ENCODE measurements at regions not wholly inside any gene's neighbourhood (a gene's known extent, or its start where the extent isn't known, plus 50 kb on each side); places are given as distances from the start of the nearest gene placed in this dataset.

- DNase-seq (ENCODE audit: low read depth), result no peak
Measured at GRCh38 chr15:88382482-88382983, 84.7 kb downstream of the MRPL46 start.

GRCh38 chr15:88378188-88378637 is 89.0 kb downstream of the MRPL46 start:
- no peak for DNase-seq (ENCODE audit: low read depth)

GRCh38 chr15:88377509-88377908 is 89.7 kb downstream of the MRPL46 start:
- DNase-seq (ENCODE audit: low read depth), result no peak

GRCh38 chr15:88376574-88377174 is 90.5 kb downstream of the MRPL46 start:
- DNase-seq (ENCODE audit: low read depth), result no peak

DNA sequence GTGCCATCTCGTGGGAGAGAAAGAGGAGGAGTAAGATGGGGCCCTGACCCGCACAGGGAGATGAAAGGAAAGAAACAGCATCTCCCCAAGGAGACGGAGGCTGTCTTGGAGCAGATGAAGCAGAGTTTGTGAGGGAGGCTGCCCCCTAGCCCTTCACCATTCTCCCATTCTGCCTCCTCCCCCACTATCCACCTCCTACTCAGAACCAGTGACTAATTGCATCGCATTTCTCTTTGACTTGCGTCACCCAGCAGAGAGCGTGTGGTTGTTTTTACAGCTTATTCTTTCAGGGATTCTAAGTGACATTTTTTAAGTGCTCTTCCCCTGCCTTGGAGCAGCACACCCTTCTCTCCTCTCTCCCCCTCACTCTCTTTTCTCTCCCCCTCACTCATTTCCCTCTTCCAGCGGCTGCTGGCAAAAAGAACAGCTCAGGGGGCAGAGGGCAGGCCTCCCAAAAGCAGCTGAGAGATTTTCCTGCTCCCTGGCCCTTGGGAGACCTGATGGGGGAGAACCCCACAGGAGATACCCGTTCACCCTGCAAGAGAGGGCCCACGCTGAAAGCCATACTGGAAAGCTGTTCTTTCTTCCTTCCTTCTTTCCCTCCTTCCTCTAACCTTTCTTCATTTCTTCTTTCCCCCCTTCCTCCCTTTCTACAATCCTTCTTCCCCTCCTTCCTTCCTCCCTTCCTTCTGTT is 91.8 kb downstream of the MRPL46 start:
- DNase-seq (ENCODE audit: low read depth), result no peak

DNA sequence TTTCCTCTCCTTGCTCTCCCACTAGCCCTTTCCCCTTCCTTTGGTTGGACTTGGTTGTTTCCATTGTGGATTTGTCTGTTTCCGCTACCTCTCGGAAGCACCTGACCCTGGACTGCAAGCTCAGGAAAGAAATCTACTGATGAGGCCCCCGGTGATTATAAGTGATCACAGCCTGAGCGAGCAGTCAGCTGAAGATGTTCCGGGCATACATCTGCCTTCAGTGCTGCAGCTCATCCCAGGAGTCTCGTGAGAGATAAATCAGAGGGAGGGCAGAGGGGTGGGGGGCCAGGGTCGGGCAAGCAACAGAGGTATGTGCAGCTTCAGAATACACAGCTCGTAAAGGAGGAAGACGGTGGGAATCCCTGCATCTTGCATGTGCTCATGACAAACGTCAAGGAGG is 102.1 kb downstream of the MRPL46 start:
- no peak for DNase-seq (ENCODE audit: low read depth)

DNA sequence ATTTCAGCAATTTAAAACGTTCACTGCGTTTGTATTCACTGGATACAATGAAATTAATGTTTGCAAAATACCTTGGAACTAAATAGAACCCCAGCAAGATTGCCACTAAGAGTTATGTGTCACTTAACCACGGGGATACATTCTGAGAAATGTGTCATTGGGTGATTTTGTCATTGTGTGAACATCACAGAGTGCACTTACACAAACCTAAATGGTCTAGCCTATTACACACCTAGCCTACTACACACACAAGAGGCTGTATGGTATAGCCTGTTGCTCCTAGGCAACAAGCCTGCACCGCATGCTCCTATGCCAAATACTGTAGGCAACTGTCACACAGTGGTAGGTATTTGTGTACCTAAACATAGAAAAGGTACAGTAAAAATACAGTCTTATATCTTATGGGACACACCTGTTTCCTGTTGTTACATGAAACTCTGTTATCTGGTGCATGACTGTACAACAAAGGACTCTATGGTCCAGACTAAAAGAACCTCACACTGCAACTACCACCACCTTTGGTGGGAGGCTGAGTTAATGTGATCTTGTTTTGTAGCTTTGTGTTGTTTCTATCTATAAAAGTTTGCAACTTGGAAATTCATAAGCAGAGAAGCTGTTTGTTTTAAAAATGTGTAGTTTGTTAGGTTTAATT is 92.2 kb upstream of the NTRK3 start:
- DNase-seq (ENCODE audit: low read depth), result no peak

- DNase-seq (ENCODE audit: low read depth), result no peak
Measured at GRCh38 chr15:88345962-88346361, 89.4 kb upstream of the NTRK3 start.

- DNase-seq (ENCODE audit: low read depth), result no peak
Measured at GRCh38 chr15:88344786-88345185, 88.2 kb upstream of the NTRK3 start.

DNA sequence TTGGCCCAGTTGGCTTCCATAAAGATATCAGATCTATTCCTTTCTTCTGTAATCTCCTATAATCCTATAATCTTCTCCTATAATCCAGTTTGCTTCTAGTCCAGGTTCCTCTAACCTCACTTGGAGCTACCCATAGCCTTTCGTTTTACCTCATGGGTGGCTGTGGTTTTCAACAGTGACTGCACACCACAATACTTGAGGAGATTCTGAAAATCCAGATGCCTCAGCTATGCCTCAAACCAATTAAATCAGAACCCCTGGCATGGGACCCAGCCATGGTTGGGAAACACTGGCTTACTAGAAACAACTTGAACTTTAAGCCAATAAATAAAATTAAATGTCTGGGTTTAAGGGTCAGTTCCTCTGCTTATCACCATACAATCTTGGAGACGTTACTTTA is 86.1 kb upstream of the NTRK3 start:
- DNase-seq (ENCODE audit: low read depth), result no peak

GRCh38 chr15:88341653-88342052 is 85.1 kb upstream of the NTRK3 start:
- no peak for DNase-seq (ENCODE audit: low read depth)

GRCh38 chr15:88341006-88341405 is 84.5 kb upstream of the NTRK3 start:
- no peak for DNase-seq (ENCODE audit: low read depth)

- DNase-seq (ENCODE audit: low read depth), result no peak
Measured at GRCh38 chr15:88337993-88338392, 81.5 kb upstream of the NTRK3 start.

- DNase-seq (ENCODE audit: low read depth), result no peak
Measured at GRCh38 chr15:88335074-88335473, 78.5 kb upstream of the NTRK3 start.

- DNase-seq (ENCODE audit: low read depth), result no peak
Measured at GRCh38 chr15:88334436-88334835, 77.9 kb upstream of the NTRK3 start.

- peak; percentile 7 for DNase-seq (ENCODE audit: low read depth)
Measured at GRCh38 chr15:88331291-88331690, 74.8 kb upstream of the NTRK3 start.

DNA sequence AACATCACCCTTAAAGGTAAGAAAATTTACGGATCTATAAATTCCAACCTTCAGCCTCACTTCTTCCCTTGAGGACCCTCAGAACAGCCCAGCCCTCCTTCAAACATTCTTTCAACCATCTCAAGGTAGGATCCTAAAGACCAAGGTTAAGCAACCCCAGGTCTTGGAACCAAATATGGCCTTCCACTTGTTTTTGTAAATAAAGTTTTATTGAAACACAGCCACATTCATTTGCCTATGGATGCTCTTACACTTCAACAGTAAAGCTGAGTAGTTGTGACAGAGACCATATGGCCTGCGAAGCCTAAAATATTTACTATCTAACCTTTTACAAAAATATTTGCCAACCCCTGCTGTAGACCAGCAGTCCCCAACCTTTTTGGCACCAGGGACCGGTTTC is 70.4 kb upstream of the NTRK3 start:
- no peak for DNase-seq (ENCODE audit: low read depth)

GRCh38 chr15:88324741-88325065 is 68.2 kb upstream of the NTRK3 start:
- no peak for DNase-seq (ENCODE audit: low read depth)

- no peak for DNase-seq (ENCODE audit: low read depth)
Measured at GRCh38 chr15:88323976-88324740, 67.6 kb upstream of the NTRK3 start.

DNA sequence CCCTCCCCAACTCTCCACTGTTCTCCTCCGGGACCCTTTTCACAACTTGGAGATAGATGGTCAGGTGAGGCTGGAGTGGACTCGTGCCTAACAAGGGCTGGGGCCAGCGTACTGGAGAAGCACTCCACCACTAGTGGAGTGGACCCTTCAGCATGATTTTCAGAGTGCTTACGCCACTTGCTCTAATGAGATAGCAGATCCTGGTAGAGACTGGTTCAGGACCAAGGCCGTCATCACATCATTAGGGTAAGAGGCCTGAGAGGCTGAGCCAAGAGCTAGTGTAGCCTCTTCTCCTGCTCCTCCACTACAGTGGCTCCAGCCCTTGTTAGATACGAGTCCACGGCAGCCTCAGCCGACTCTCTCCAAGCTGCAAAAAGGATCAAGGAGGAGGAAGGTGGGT is 66.9 kb upstream of the NTRK3 start:
- no peak for DNase-seq (ENCODE audit: low read depth)

- DNase-seq (ENCODE audit: low read depth), result no peak
Measured at GRCh38 chr15:88322461-88322860, 65.9 kb upstream of the NTRK3 start.

DNA sequence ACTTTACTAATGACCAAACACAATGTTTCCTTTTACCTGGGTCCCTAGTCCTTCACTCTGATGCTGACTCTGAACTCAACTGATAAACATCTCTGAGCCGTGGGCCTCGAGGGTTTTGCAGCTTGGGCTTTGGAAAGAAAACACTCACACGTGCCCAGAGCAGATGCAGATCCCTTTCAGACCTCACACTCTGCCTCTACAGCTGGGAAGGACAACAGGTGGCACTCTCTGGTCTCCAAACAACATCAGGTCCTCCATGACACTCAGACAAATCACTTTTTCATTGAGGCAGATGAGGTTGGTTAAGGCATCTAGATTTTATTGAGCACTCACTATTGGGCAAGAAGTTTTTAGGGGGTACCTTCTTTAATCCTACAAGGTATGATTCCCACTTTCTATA is 64.7 kb upstream of the NTRK3 start:
- DNase-seq (ENCODE audit: low read depth), result no peak

DNA sequence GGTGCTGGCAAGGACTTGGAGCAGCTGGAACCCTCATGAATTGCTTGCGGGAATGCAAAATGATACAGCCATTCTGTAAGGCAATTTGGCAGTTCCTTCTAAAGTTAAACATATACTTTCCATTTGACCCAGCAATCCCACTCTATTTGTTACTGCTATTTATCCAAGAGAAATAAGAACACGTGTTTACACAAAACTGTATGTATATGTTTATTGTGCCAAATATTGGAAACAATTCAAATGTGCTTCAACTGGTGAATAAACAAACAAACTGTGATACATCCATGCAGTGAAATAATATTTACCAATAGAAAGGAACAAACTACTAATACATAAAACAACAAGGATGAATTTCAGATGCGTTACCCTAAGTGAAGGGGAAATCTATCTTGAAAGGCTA is 60.0 kb upstream of the NTRK3 start:
- no peak for DNase-seq (ENCODE audit: low read depth)
